Trophoblast cell (in vitro differentiated cells and primary cell): ENCODE measurements at regions not wholly inside any gene's neighbourhood (a gene's known extent, or its start where the extent isn't known, plus 50 kb on each side); places are given as distances from the start of the nearest gene placed in this dataset.

Source experiments
- DNase-seq, 2 donors: peaks; one replicate each; pipeline ENCODE4 v3.0.0-alpha.2; 2016
- H2AFZ ChIP-seq: 2 replicates; pipeline ENCODE4 v1.6.1; 2013; ENCODE audit warnings: low read length, moderate library complexity, mild to moderate bottlenecking; ENCODE audit not compliant: insufficient read depth, poor library complexity
- H2AK5ac ChIP-seq: 2 replicates; pipeline ENCODE4 v1.6.1; 2013; ENCODE audit warnings: mild to moderate bottlenecking, low read length
- H2BK120ac ChIP-seq: 2 replicates; pipeline ENCODE4 v1.6.1; 2013; ENCODE audit warnings: low read length, mild to moderate bottlenecking, moderate library complexity; ENCODE audit not compliant: insufficient read depth, poor library complexity
- H2BK12ac ChIP-seq: 2 replicates; pipeline ENCODE4 v1.6.1; 2013; ENCODE audit warnings: mild to moderate bottlenecking, low read length, moderate library complexity
- H2BK5ac ChIP-seq: 2 replicates; pipeline ENCODE4 v1.6.1; 2013; ENCODE audit warnings: low read length, low read depth, moderate library complexity, mild to moderate bottlenecking; ENCODE audit not compliant: poor library complexity
- H3K14ac ChIP-seq: 2 replicates; pipeline ENCODE4 v1.6.1; 2013; ENCODE audit warnings: mild to moderate bottlenecking, low read length
- H3K18ac ChIP-seq: 2 replicates; pipeline ENCODE4 v1.6.1; 2013; ENCODE audit warnings: mild to moderate bottlenecking, low read length
- H3K23ac ChIP-seq: 2 replicates; pipeline ENCODE4 v1.6.1; 2013; ENCODE audit warnings: low read length
- H3K27ac ChIP-seq: 2 replicates; pipeline ENCODE4 v1.5.1; 2013; ENCODE audit warnings: low read depth, mild to moderate bottlenecking, inconsistent platforms, low read length, moderate library complexity
- H3K27me3 ChIP-seq: 2 replicates; pipeline ENCODE4 v1.6.1; 2013; ENCODE audit warnings: inconsistent platforms, mild to moderate bottlenecking, low read length, moderate library complexity; ENCODE audit not compliant: insufficient read depth
- H3K36me3 ChIP-seq, 2 experiments: 1 replicate in 1 of 2; 2 replicates in 1 of 2; pipeline ENCODE4 v1.6.1; 2013; ENCODE audit warnings: low read length in 2 of 2, mild to moderate bottlenecking in 2 of 2, moderate library complexity in 1 of 2; ENCODE audit not compliant: insufficient read depth in 2 of 2, control insufficient read depth in 1 of 2
- H3K4ac ChIP-seq: 2 replicates; pipeline ENCODE4 v1.6.1; 2013; ENCODE audit warnings: low read depth, mild to moderate bottlenecking, low read length, moderate library complexity
- H3K4me1 ChIP-seq, 2 experiments: 1 replicate in 1 of 2; 2 replicates in 1 of 2; pipeline ENCODE4 v1.6.1; 2013; ENCODE audit warnings: low read length in 2 of 2, mild to moderate bottlenecking in 2 of 2, moderate library complexity in 1 of 2; ENCODE audit not compliant: insufficient read depth in 2 of 2, control insufficient read depth in 1 of 2
- H3K4me2 ChIP-seq: 2 replicates; pipeline ENCODE4 v1.6.1; 2013; ENCODE audit warnings: inconsistent platforms, mild to moderate bottlenecking, low read length, moderate library complexity
- H3K4me3 ChIP-seq: 2 replicates; pipeline ENCODE4 v1.5.1; 2013; ENCODE audit warnings: mild to moderate bottlenecking, low read depth, low read length, inconsistent platforms
- H3K79me1 ChIP-seq: one replicate; pipeline ENCODE4 v1.6.1; 2013; ENCODE audit warnings: low read length
- H3K79me2 ChIP-seq: 2 replicates; pipeline ENCODE4 v1.6.1; 2013; ENCODE audit warnings: low read length, mild to moderate bottlenecking; ENCODE audit not compliant: control insufficient read depth, insufficient read depth, poor library complexity
- H3K9ac ChIP-seq: 2 replicates; pipeline ENCODE4 v1.6.1; 2013; ENCODE audit warnings: mild to moderate bottlenecking, low read length
- H3K9me3 ChIP-seq: 2 replicates; pipeline ENCODE4 v1.6.1; 2013; ENCODE audit warnings: low read depth, mild to moderate bottlenecking, control low read depth, inconsistent platforms, low read length; ENCODE audit not compliant: insufficient read depth
- H4K12ac ChIP-seq: 2 replicates; pipeline ENCODE4 v1.6.1; 2013; ENCODE audit warnings: low read depth, mild to moderate bottlenecking, low read length, moderate library complexity
- H4K8ac ChIP-seq: 2 replicates; pipeline ENCODE4 v1.6.1; 2013; ENCODE audit warnings: low read depth, mild to moderate bottlenecking, low read length, moderate library complexity
- H4K91ac ChIP-seq: one replicate; pipeline ENCODE4 v1.6.1; 2013; ENCODE audit warnings: low read depth, mild to moderate bottlenecking, low read length, moderate library complexity
- WGBS: extraction: QIAGEN DNeasy Blood & Tissue Kit; methylation state at CpG from one replicate; pipeline ENCODE4 v1.1.7; 2013; ENCODE audit warnings: missing lambda C conversion rate; ENCODE audit not compliant: insufficient read length, insufficient coverage; ENCODE audit errors: extremely low coverage; 5-methylcytosine and 5-hydroxymethylcytosine counted together

DNA sequence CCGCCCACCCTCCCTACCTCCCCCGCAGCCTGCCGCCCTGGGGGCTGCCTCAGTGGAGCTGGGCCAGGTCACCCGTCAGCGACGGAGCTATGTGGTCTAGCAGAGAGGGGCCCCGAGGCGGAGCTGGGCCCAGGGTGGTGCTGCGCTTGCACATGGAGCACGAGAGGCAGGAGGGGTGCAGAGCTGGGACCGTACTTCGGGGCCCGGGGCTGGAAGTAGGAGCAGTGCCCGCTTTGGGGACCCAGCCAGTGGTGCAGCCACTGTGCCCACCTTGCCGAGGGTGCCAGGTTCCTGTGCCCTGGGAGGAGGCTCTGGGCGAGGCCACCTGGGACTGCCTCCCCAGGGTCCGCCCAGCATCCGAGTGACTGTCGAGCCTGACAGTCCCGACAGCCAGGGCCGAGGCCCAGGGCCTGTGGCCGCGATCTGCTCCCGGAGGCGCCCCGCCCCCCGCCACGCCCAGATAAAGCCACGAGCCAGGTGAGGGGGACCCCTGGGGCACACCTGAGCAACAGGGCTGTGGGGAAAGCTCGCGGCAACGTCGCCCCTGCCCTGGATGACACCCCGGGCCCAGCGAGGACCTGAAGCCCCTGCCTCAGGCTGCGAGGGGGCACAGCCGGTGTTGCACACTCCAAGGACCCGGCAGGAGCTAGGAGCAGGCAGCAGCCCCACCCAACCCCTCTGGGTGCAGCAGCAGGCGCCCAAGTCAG lies 117.5 kb downstream of the DNAAF6 start:
- H3K18ac ChIP-seq: no peak overlapping the region
- no peaks in the 10 kb centered on the region for H3K9me3 ChIP-seq
- H3K4me2 ChIP-seq: no peak overlapping the region

DNA sequence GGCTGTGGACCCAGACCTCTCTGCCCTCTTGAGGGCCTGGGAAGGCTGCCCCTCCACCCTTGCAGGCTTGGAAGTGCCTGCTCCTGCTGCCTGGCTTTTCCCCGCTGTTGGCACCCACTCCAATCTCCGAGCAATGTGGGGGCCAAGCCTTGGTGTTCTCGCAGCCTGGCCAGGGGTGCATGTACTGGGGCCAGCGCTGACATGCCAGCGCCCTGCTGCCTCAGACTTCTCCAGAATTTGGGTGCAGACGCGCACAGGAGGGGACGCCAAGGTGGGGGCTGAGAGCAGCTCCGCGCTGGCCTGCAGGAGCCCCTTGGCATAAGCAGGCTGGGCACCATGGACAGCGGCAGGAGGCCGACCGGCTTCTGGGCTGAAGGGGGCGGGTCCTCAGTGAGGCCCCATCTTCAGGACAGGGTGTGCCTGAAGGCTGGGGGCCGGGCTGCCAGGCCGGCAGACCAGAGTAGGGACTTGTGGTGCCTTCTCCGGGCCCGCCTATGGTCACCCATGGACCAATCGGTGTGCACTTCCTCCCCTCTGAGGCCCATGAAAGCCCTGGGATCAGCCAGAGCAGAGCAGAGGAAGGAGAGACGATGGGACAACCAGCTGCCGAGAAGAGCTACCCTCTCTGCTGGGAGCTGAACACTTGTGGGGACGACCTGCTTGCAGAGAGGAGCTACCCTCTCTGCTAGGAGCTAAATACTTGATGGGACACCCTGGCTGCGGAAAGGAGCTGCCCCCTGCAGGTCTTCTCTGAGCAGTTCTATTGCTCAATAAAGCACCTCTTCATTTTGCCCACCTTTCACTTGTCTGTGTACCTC lies 118.3 kb downstream of the DNAAF6 start:
- H4K91ac ChIP-seq: no peak overlapping the region
- DNase-seq: peak; percentile 4 to 12
- H2AK5ac ChIP-seq: no peak overlapping the region
- H3K4ac ChIP-seq: no peak overlapping the region
- no CpG with 5 or more reads among the region's 23 CpGs for WGBS
- H2AFZ ChIP-seq: no peak overlapping the region
- H2BK12ac ChIP-seq: no peak overlapping the region
- H3K9me3 ChIP-seq: no peaks in the 10 kb centered on the region
- no peak overlapping the region for H3K14ac ChIP-seq
- H3K4me1 ChIP-seq: peaks cover 0 to 1% of the 10 kb centered on the region in 2 experiments
- no peak overlapping the region for H3K27ac ChIP-seq
- H3K36me3 ChIP-seq: no peaks in the 10 kb centered on the region
- no peaks in the 10 kb centered on the region for H3K27me3 ChIP-seq
- no peak overlapping the region for H2BK5ac ChIP-seq
- H3K18ac ChIP-seq: no peak overlapping the region
- no peak overlapping the region for H3K23ac ChIP-seq
- H3K79me1 ChIP-seq: no peaks in the 10 kb centered on the region
- H2BK120ac ChIP-seq: no peak overlapping the region
- no peak overlapping the region for H3K9ac ChIP-seq
- no peak overlapping the region for H4K8ac ChIP-seq
- no peaks in the 10 kb centered on the region for H3K79me2 ChIP-seq
- H3K4me3 ChIP-seq: no peak overlapping the region
- peak overlapping the region; percentile 16 for H3K4me2 ChIP-seq
- no peak overlapping the region for H4K12ac ChIP-seq

More for the DNA sequence above, 117.5 kb downstream of the DNAAF6 start:
- no CpG with 5 or more reads among the region's 39 CpGs for WGBS
- Histone ChIP-seq H2BK120ac (no peak overlapping the region), H3K4me1 (peaks cover 0 to 1% of the 10 kb centered on the region in 2 experiments), H4K12ac (no peak overlapping the region), H3K36me3 (no peaks in the 10 kb centered on the region), H3K14ac (no peak overlapping the region), H3K4ac (no peak overlapping the region), H2AK5ac (no peak overlapping the region), H3K79me1 (no peaks in the 10 kb centered on the region), H4K8ac (no peak overlapping the region), H3K79me2 (no peaks in the 10 kb centered on the region), H3K23ac (no peak overlapping the region), H2BK12ac (no peak overlapping the region), H3K27me3 (no peaks in the 10 kb centered on the region), H4K91ac (no peak overlapping the region), H2AFZ (no peak overlapping the region), H3K4me3 (no peak overlapping the region), H2BK5ac (no peak overlapping the region), H3K9ac (no peak overlapping the region), H3K27ac (no peak overlapping the region)
- no peak for DNase-seq

DNA sequence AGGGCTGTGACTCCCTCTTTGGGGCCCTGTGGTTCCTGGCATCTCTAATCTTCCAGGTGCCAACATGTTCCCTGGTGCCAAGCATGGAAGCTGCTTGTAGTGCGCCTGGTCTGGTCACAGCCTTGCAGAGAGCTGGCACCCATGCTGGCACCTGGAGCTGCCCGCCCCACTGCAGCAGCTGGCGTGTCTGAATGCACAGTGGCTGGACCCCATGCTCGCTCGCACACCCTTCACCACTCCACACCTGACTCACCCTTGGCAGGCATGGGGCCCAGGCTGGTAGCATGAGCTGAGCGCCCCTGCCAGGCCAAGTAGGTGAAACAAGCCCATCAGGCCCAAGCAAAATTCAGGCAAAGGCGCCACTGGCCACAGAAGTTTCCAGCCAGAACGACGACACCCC lies 119.1 kb downstream of the DNAAF6 start:
- Histone ChIP-seq H3K23ac (no peak overlapping the region), H4K8ac (no peak overlapping the region), H3K4me3 (no peak overlapping the region), H2AK5ac (no peak overlapping the region), H3K18ac (no peak overlapping the region), H3K79me2 (no peaks in the 10 kb centered on the region), H3K14ac (no peak overlapping the region), H3K36me3 (no peaks in the 10 kb centered on the region), H2BK5ac (no peak overlapping the region), H2AFZ (no peak overlapping the region), H2BK12ac (no peak overlapping the region), H3K4me1 (peaks cover 0 to 1% of the 10 kb centered on the region in 2 experiments), H3K79me1 (no peaks in the 10 kb centered on the region), H3K4ac (no peak overlapping the region), H3K27me3 (no peaks in the 10 kb centered on the region), H2BK120ac (no peak overlapping the region), H3K9ac (no peak overlapping the region), H4K91ac (no peak overlapping the region), H3K9me3 (no peaks in the 10 kb centered on the region), H4K12ac (no peak overlapping the region), H3K27ac (no peak overlapping the region), H3K4me2 (no peak overlapping the region)
- no CpG with 5 or more reads among the region's 9 CpGs for WGBS
- DNase-seq: no peak

DNA sequence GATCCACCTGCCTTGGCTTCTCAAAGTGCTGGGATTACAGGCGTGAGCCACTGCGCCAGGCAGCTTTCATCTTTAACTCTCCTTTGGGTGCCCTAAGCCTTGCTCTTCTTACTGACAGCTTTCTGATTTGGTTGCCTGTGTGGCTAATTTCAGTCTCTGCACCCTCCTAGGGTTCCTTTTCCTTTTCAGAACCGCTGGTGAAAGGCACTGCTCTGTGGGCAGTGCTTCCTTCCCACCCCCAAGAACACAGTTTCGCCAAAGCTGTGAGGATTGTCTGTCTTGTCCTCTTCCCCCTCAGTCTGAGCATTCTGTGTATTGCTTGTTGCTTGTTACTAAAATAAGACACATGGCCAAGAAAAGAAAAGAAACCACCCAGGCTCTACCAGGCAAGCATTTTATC lies 101.4 kb upstream of the FRMPD3 start:
- Histone ChIP-seq H3K4ac (no peak overlapping the region), H4K8ac (no peak overlapping the region), H2BK5ac (no peak overlapping the region), H3K79me2 (no peaks in the 10 kb centered on the region), H3K27me3 (no peaks in the 10 kb centered on the region), H2BK12ac (no peak overlapping the region), H3K14ac (no peak overlapping the region), H4K91ac (no peak overlapping the region), H2AK5ac (no peak overlapping the region), H3K23ac (no peak overlapping the region), H3K18ac (no peak overlapping the region), H3K79me1 (no peaks in the 10 kb centered on the region), H3K4me1 (no peaks in the 10 kb centered on the region), H3K4me3 (no peak overlapping the region), H2AFZ (no peak overlapping the region), H4K12ac (no peak overlapping the region), H3K9me3 (no peaks in the 10 kb centered on the region), H3K9ac (no peak overlapping the region), H3K36me3 (no peaks in the 10 kb centered on the region), H3K27ac (no peak overlapping the region), H2BK120ac (no peak overlapping the region), H3K4me2 (no peak overlapping the region)
- DNase-seq: no peak
- WGBS: no CpG with 5 or more reads among the region's 4 CpGs
